ENCODE measurements at regions not wholly inside any gene's neighbourhood (a gene's known extent, or its start where the extent isn't known, plus 50 kb on each side); places are given as distances from the start of the nearest gene placed in this dataset.

DNA sequence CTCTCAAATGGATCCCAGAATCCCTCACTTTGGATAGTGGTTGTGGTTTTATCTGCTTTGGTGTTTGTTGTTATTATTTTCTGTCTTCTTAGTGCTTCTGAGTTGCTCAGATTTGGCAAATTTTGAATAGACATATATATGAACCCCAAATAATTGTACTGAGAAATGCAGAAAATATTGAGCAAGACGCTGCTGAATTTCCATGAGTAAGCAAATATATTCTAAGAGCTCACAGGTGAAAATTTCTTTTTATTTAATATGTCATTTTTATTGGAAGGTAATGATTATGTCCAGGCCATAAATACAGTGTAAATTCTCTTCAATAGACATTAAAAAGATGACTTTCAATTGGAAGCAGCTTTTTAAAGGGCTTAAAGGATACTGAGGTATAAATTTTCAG, 152.1 kb downstream of the FAT3 start:
- WGBS (ENCODE audit: extremely low coverage, insufficient coverage, insufficient read length), result no CpG with 5 or more reads among the region's 1 CpG
- H3K18ac ChIP-seq (ENCODE audit: low read length), result no peak overlapping the region
- no peak overlapping the region for H2AFZ ChIP-seq (ENCODE audit: insufficient read depth, low read length, poor library complexity)
- no peak overlapping the region for H3K27ac ChIP-seq (ENCODE audit: low read depth, low read length)
- no peak overlapping the region for H4K8ac ChIP-seq (ENCODE audit: low read depth, low read length)
- H3K4me1 ChIP-seq (ENCODE audit: control insufficient read depth in 1 of 2, insufficient read depth in 2 of 2, low read length in 2 of 2), result peaks cover 4 to 5% of the 10 kb centered on the region in 2 experiments
- no peak overlapping the region for H4K91ac ChIP-seq (ENCODE audit: low read depth, low read length)
- H3K14ac ChIP-seq (ENCODE audit: low read length), result no peak overlapping the region
- no peaks in the 10 kb centered on the region for H3K79me2 ChIP-seq (ENCODE audit: control insufficient read depth, insufficient read depth, low read length, poor library complexity)
- H4K12ac ChIP-seq (ENCODE audit: low read depth, low read length), result no peak overlapping the region
- no peak overlapping the region for H3K4me2 ChIP-seq (ENCODE audit: low read length)
- H3K4me3 ChIP-seq (ENCODE audit: low read depth, low read length), result no peak overlapping the region
- H2BK120ac ChIP-seq (ENCODE audit: insufficient read depth, low read length, poor library complexity), result no peak overlapping the region
- no peak overlapping the region for H2BK5ac ChIP-seq (ENCODE audit: low read depth, low read length, poor library complexity)
- H3K36me3 ChIP-seq (ENCODE audit: control insufficient read depth in 1 of 2, insufficient read depth in 2 of 2, low read length in 2 of 2), result no peaks in the 10 kb centered on the region
- H3K23ac ChIP-seq (ENCODE audit: low read length), result no peak overlapping the region
- H3K27me3 ChIP-seq (ENCODE audit: insufficient read depth, low read length), result no peaks in the 10 kb centered on the region
- H2BK12ac ChIP-seq (ENCODE audit: low read length), result no peak overlapping the region
- H3K79me1 ChIP-seq (ENCODE audit: low read length), result no peaks in the 10 kb centered on the region
- no peak overlapping the region for H3K9ac ChIP-seq (ENCODE audit: low read length)
- H3K9me3 ChIP-seq (ENCODE audit: insufficient read depth, low read depth, low read length), result no peaks in the 10 kb centered on the region
- H3K4ac ChIP-seq (ENCODE audit: low read depth, low read length), result no peak overlapping the region
- H2AK5ac ChIP-seq (ENCODE audit: low read length), result no peak overlapping the region
- DNase-seq, result no peak

DNA sequence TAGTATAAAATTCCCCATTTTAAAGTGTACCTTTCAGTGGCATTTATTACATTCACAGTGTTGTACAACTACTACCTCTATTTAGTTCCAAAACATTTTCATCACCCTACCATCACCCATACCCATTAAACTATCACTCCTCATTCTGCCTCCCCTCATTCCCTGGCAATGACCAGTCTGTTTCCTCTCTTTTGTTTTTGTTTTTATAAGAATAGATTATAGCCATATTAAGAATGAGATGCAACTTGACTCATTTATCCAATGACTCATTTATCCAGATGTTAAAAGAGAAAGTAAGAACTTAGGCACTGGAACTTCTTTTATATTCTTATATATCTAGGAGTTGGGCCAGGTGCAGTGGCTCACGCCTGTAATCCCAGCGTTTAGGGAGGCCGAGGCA, 156.3 kb downstream of the FAT3 start:
- no peaks in the 10 kb centered on the region for H3K9me3 ChIP-seq (ENCODE audit: insufficient read depth, low read depth, low read length)
- H2AK5ac ChIP-seq (ENCODE audit: low read length), result no peak overlapping the region
- no peak overlapping the region for H3K4ac ChIP-seq (ENCODE audit: low read depth, low read length)
- no peaks in the 10 kb centered on the region for H3K27me3 ChIP-seq (ENCODE audit: insufficient read depth, low read length)
- no peak overlapping the region for H2BK5ac ChIP-seq (ENCODE audit: low read depth, low read length, poor library complexity)
- no peak overlapping the region for H3K27ac ChIP-seq (ENCODE audit: low read depth, low read length)
- H4K12ac ChIP-seq (ENCODE audit: low read depth, low read length), result no peak overlapping the region
- H3K36me3 ChIP-seq (ENCODE audit: control insufficient read depth in 1 of 2, insufficient read depth in 2 of 2, low read length in 2 of 2), result no peaks in the 10 kb centered on the region
- no peak for DNase-seq
- H3K4me2 ChIP-seq (ENCODE audit: low read length), result no peak overlapping the region
- H2BK120ac ChIP-seq (ENCODE audit: insufficient read depth, low read length, poor library complexity), result no peak overlapping the region
- no peaks in the 10 kb centered on the region for H3K79me2 ChIP-seq (ENCODE audit: control insufficient read depth, insufficient read depth, low read length, poor library complexity)
- H3K79me1 ChIP-seq (ENCODE audit: low read length), result peaks cover 2% of the 10 kb centered on the region
- H2AFZ ChIP-seq (ENCODE audit: insufficient read depth, low read length, poor library complexity), result no peak overlapping the region
- no peak overlapping the region for H3K14ac ChIP-seq (ENCODE audit: low read length)
- WGBS (ENCODE audit: extremely low coverage, insufficient coverage, insufficient read length), result no CpG with 5 or more reads among the region's 3 CpGs
- H3K9ac ChIP-seq (ENCODE audit: low read length), result no peak overlapping the region
- no peak overlapping the region for H2BK12ac ChIP-seq (ENCODE audit: low read length)
- peaks cover 6 to 9% of the 10 kb centered on the region in 2 experiments for H3K4me1 ChIP-seq (ENCODE audit: control insufficient read depth in 1 of 2, insufficient read depth in 2 of 2, low read length in 2 of 2)
- no peak overlapping the region for H4K8ac ChIP-seq (ENCODE audit: low read depth, low read length)
- no peak overlapping the region for H3K18ac ChIP-seq (ENCODE audit: low read length)
- no peak overlapping the region for H3K4me3 ChIP-seq (ENCODE audit: low read depth, low read length)
- H4K91ac ChIP-seq (ENCODE audit: low read depth, low read length), result peak overlapping the region; percentile 47
- H3K23ac ChIP-seq (ENCODE audit: low read length), result no peak overlapping the region

- peaks cover 6 to 9% of the 10 kb centered on the region in 2 experiments for H3K4me1 ChIP-seq (ENCODE audit: control insufficient read depth in 1 of 2, insufficient read depth in 2 of 2, low read length in 2 of 2)
- H2BK5ac ChIP-seq (ENCODE audit: low read depth, low read length, poor library complexity), result no peak overlapping the region
Measured at GRCh38 chr11:92382311-92382710, 157.7 kb downstream of the FAT3 start.

GRCh38 chr11:92383430-92383829, 158.8 kb downstream of the FAT3 start:
- H3K27me3 ChIP-seq (ENCODE audit: insufficient read depth, low read length), result no peaks in the 10 kb centered on the region
- no peak overlapping the region for H4K12ac ChIP-seq (ENCODE audit: low read depth, low read length)
- H2AK5ac ChIP-seq (ENCODE audit: low read length), result no peak overlapping the region
- H2BK5ac ChIP-seq (ENCODE audit: low read depth, low read length, poor library complexity), result no peak overlapping the region
- H2AFZ ChIP-seq (ENCODE audit: insufficient read depth, low read length, poor library complexity), result no peak overlapping the region
- no peak overlapping the region for H3K14ac ChIP-seq (ENCODE audit: low read length)
- no peak overlapping the region for H3K4me2 ChIP-seq (ENCODE audit: low read length)
- H3K4me1 ChIP-seq (ENCODE audit: control insufficient read depth in 1 of 2, insufficient read depth in 2 of 2, low read length in 2 of 2), result peaks cover 6 to 9% of the 10 kb centered on the region in 2 experiments
- no peaks in the 10 kb centered on the region for H3K79me2 ChIP-seq (ENCODE audit: control insufficient read depth, insufficient read depth, low read length, poor library complexity)
- H4K91ac ChIP-seq (ENCODE audit: low read depth, low read length), result no peak overlapping the region
- no peak overlapping the region for H3K9ac ChIP-seq (ENCODE audit: low read length)
- no peak overlapping the region for H3K4ac ChIP-seq (ENCODE audit: low read depth, low read length)
- H3K36me3 ChIP-seq (ENCODE audit: control insufficient read depth in 1 of 2, insufficient read depth in 2 of 2, low read length in 2 of 2), result no peaks in the 10 kb centered on the region
- DNase-seq, result peak; percentile 88 to 95
- H3K79me1 ChIP-seq (ENCODE audit: low read length), result peaks cover 2% of the 10 kb centered on the region
- peak overlapping the region; percentile 27 for H3K27ac ChIP-seq (ENCODE audit: low read depth, low read length)
- no peak overlapping the region for H3K4me3 ChIP-seq (ENCODE audit: low read depth, low read length)
- no peak overlapping the region for H4K8ac ChIP-seq (ENCODE audit: low read depth, low read length)
- WGBS (ENCODE audit: extremely low coverage, insufficient coverage, insufficient read length), result no CpG with 5 or more reads among the region's 1 CpG
- no peak overlapping the region for H2BK12ac ChIP-seq (ENCODE audit: low read length)
- no peak overlapping the region for H2BK120ac ChIP-seq (ENCODE audit: insufficient read depth, low read length, poor library complexity)
- no peaks in the 10 kb centered on the region for H3K9me3 ChIP-seq (ENCODE audit: insufficient read depth, low read depth, low read length)
- H3K23ac ChIP-seq (ENCODE audit: low read length), result no peak overlapping the region
- H3K18ac ChIP-seq (ENCODE audit: low read length), result no peak overlapping the region

More at GRCh38 chr11:92382311-92382710, 157.7 kb downstream of the FAT3 start:
- H3K27ac ChIP-seq (ENCODE audit: low read depth, low read length), result no peak overlapping the region
- H2BK12ac ChIP-seq (ENCODE audit: low read length), result no peak overlapping the region
- H2AK5ac ChIP-seq (ENCODE audit: low read length), result no peak overlapping the region
- no peaks in the 10 kb centered on the region for H3K27me3 ChIP-seq (ENCODE audit: insufficient read depth, low read length)
- WGBS (ENCODE audit: extremely low coverage, insufficient coverage, insufficient read length), result no CpG with 5 or more reads among the region's 3 CpGs
- no peak overlapping the region for H3K9ac ChIP-seq (ENCODE audit: low read length)
- peak overlapping the region; percentile 59 for H4K91ac ChIP-seq (ENCODE audit: low read depth, low read length)
- H3K79me2 ChIP-seq (ENCODE audit: control insufficient read depth, insufficient read depth, low read length, poor library complexity), result no peaks in the 10 kb centered on the region
- no peaks in the 10 kb centered on the region for H3K9me3 ChIP-seq (ENCODE audit: insufficient read depth, low read depth, low read length)
- H3K4me2 ChIP-seq (ENCODE audit: low read length), result no peak overlapping the region
- no peak overlapping the region for H3K18ac ChIP-seq (ENCODE audit: low read length)
- H4K12ac ChIP-seq (ENCODE audit: low read depth, low read length), result no peak overlapping the region
- no peak overlapping the region for H3K4ac ChIP-seq (ENCODE audit: low read depth, low read length)
- no peak overlapping the region for H3K23ac ChIP-seq (ENCODE audit: low read length)
- H3K14ac ChIP-seq (ENCODE audit: low read length), result no peak overlapping the region
- no peak overlapping the region for H4K8ac ChIP-seq (ENCODE audit: low read depth, low read length)
- peaks cover 2% of the 10 kb centered on the region for H3K79me1 ChIP-seq (ENCODE audit: low read length)
- no peak overlapping the region for H2AFZ ChIP-seq (ENCODE audit: insufficient read depth, low read length, poor library complexity)
- H3K4me3 ChIP-seq (ENCODE audit: low read depth, low read length), result no peak overlapping the region
- DNase-seq, result no peak
- no peak overlapping the region for H2BK120ac ChIP-seq (ENCODE audit: insufficient read depth, low read length, poor library complexity)
- no peaks in the 10 kb centered on the region for H3K36me3 ChIP-seq (ENCODE audit: control insufficient read depth in 1 of 2, insufficient read depth in 2 of 2, low read length in 2 of 2)

Measured in trophoblast cell (in vitro differentiated cells and primary cell).